ENCODE measurements at regions not wholly inside any gene's neighbourhood (a gene's known extent, or its start where the extent isn't known, plus 50 kb on each side); places are given as distances from the start of the nearest gene placed in this dataset.

DNA sequence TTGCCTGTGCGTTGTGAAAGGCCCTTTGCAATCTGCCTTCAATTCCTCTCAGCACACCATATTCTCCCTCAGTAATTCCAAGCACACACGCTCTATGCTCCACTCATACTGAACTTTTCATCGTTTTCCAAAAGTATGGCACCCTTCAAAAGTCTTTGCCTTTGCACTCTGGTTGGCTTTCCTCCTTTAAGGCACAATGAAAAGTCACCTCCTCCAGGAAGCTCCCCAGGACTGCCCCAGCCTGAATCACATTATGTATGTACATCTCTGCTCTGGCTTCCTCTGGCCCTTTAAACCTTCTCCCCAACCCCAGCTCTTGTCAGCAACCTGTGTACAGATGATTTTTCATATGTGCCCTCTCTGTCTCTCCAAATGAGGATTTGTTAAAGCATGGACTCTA lies 250.7 kb downstream of the MAF start:
- Mint-ChIP-seq H3K36me3 (ENCODE audit: low read depth) (no peaks in the 10 kb centered on the region), H3K27ac (no peak overlapping the region), H3K4me1 (no peaks in the 10 kb centered on the region), H3K9me3 (no peaks in the 10 kb centered on the region), H3K27me3 (peaks cover 4% of the 10 kb centered on the region), H3K4me3 (no peak overlapping the region)
- DNase-seq (no peak), ATAC-seq (ENCODE audit: low read depth) (no peak)
- TF ChIP-seq, protein P1, sequence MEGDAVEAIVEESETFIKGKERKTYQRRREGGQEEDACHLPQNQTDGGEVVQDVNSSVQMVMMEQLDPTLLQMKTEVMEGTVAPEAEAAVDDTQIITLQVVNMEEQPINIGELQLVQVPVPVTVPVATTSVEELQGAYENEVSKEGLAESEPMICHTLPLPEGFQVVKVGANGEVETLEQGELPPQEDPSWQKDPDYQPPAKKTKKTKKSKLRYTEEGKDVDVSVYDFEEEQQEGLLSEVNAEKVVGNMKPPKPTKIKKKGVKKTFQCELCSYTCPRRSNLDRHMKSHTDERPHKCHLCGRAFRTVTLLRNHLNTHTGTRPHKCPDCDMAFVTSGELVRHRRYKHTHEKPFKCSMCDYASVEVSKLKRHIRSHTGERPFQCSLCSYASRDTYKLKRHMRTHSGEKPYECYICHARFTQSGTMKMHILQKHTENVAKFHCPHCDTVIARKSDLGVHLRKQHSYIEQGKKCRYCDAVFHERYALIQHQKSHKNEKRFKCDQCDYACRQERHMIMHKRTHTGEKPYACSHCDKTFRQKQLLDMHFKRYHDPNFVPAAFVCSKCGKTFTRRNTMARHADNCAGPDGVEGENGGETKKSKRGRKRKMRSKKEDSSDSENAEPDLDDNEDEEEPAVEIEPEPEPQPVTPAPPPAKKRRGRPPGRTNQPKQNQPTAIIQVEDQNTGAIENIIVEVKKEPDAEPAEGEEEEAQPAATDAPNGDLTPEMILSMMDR (IDR thresholded peaks at IDR 0.05), result no peak
- intact Hi-C loops (cut with micrococcal nuclease), result no loop called here
- ChIA-PET POLR2A (no interaction called here), CTCF (no interaction called here)

DNA sequence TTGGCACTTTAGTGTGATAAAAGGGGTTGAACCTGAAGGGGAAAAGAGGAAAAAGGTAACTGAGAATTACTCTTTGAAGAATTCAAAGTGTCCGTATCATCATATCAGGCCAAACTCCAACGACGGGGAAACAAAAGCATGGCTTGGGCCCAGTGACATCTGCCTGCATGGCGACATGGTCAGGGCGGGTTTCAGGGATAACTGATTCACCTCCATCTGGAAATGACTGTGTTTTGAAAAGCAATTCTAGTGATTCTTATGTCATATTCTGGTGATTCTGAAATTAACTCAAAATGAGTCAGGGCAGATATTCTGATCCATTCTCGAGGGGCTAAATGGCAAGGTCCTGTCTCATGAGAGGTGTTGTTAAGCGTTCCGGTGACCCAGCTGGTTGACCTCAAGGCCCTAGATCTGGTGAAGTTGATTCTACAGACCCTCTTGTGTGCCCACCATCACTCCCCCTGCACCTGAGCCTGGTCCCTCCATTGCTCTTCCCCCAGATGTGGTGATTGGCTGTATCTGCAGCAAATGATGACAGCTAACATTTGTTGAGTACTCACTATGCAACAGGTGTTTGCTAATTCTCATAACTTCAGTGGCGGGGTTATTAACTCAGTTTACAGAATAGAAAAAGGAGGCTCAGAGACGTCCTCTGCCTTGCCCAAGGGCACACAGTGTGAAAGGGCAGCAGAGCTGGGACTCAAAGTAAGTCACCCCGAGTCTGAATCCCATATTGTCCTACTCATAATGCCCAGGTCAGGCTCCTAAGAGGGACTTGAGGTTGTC lies 251.8 kb downstream of the MAF start:
- no peaks in the 10 kb centered on the region for H3K4me1 Mint-ChIP-seq
- no peaks in the 10 kb centered on the region for H3K36me3 Mint-ChIP-seq (ENCODE audit: low read depth)
- intact Hi-C loops (cut with micrococcal nuclease), result no loop called here
- ATAC-seq (ENCODE audit: low read depth) (no peak), DNase-seq (no peak)
- no peaks in the 10 kb centered on the region for H3K9me3 Mint-ChIP-seq
- ChIA-PET CTCF (no interaction called here), POLR2A (no interaction called here)
- no peak overlapping the region for H3K27ac Mint-ChIP-seq
- TF ChIP-seq, protein P1 (IDR thresholded peaks at IDR 0.05), result no peak
- H3K27me3 Mint-ChIP-seq, result peaks cover 2% of the 10 kb centered on the region
- H3K4me3 Mint-ChIP-seq, result no peak overlapping the region

DNA sequence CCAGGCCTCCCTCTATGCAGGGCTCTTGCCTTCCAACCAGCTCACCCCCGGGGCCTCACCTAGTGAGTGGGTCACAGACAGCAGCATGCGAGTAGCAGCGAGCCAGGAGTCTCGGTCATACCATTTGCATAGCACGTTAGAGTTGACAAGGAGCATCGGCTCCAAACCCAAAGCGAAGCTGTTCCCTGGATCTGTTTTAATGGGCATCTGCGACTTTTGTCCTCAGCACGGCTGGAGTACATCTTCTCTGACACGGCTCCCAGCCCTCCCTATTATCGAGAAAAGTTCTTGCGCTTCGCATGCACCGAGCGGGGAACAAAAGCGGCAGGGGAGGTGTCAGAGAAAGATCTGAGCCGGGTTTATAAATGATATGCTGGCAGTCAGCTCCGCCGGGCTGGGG lies 253.3 kb downstream of the MAF start:
- no peaks in the 10 kb centered on the region for H3K9me3 Mint-ChIP-seq
- DNase-seq (no peak), ATAC-seq (ENCODE audit: low read depth) (no peak)
- POLR2A ChIA-PET, result no interaction called here
- no peak overlapping the region for H3K27ac Mint-ChIP-seq
- H3K27me3 Mint-ChIP-seq, result peaks cover 2% of the 10 kb centered on the region
- no peaks in the 10 kb centered on the region for H3K36me3 Mint-ChIP-seq (ENCODE audit: low read depth)
- H3K4me1 Mint-ChIP-seq, result no peaks in the 10 kb centered on the region
- intact Hi-C loops (cut with micrococcal nuclease), result no loop called here
- H3K4me3 Mint-ChIP-seq, result no peak overlapping the region
- CTCF ChIA-PET, result no interaction called here
- TF ChIP-seq, protein P1 (IDR thresholded peaks at IDR 0.05), result no peak

DNA sequence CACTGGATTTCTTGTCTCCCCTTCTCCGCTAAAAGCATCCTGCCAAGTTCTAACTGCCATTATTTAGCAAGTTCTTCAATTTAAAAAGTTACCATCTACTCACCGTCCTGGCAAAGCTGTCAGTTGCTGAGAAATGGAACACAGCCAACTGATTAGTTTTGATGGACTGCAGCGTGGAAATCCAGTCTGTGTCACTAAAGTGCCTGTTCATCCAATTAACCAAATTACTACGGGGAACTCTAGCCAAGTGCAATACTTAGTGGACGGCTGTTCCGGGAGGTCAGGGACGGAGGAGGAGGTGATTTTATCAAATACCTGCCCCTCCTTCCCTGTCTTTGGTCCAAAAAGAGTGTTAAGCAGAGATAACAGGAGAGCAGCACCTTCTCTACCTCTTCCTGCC lies 260.7 kb downstream of the MAF start:
- DNase-seq, result no peak
- ChIA-PET POLR2A (no interaction called here), CTCF (no interaction called here)
- H3K4me1 Mint-ChIP-seq, result no peaks in the 10 kb centered on the region
- no peak overlapping the region for H3K4me3 Mint-ChIP-seq
- no peak for ATAC-seq (ENCODE audit: low read depth)
- intact Hi-C loops (cut with micrococcal nuclease), result no loop called here
- TF ChIP-seq, protein P1 (IDR thresholded peaks at IDR 0.05), result no peak
- no peak overlapping the region for H3K27ac Mint-ChIP-seq
- H3K36me3 Mint-ChIP-seq (ENCODE audit: low read depth), result no peaks in the 10 kb centered on the region
- peaks cover 2% of the 10 kb centered on the region for H3K9me3 Mint-ChIP-seq
- H3K27me3 Mint-ChIP-seq, result peaks cover 3% of the 10 kb centered on the region

DNA sequence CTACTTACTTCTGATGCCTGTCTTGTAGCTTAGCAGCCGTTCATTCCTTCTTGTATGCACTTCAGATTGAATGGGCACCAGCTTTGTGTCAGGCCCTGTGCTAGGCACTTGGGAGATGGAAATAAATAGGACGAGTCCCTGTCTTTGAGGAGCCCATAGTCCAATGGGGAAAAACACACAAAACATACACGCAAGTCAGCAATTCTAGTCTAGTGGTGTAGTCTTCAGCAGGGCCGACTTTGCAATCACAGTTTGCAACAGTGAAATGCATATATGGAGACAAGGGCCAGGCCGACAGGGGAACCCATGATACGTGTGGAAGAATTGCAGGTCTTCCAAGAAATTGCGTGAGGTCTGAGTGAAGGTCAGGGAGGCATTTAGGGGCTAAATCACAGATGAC lies 262.6 kb downstream of the MAF start:
- peaks cover 2% of the 10 kb centered on the region for H3K9me3 Mint-ChIP-seq
- DNase-seq (no peak), ATAC-seq (ENCODE audit: low read depth) (no peak)
- intact Hi-C loops (cut with micrococcal nuclease), result no loop called here
- TF ChIP-seq, protein P1 (IDR thresholded peaks at IDR 0.05), result no peak
- no peak overlapping the region for H3K4me3 Mint-ChIP-seq
- H3K4me1 Mint-ChIP-seq, result no peaks in the 10 kb centered on the region
- H3K27me3 Mint-ChIP-seq, result peaks cover 9% of the 10 kb centered on the region
- no peaks in the 10 kb centered on the region for H3K36me3 Mint-ChIP-seq (ENCODE audit: low read depth)
- ChIA-PET POLR2A (no interaction called here), CTCF (no interaction called here)
- no peak overlapping the region for H3K27ac Mint-ChIP-seq
